Mesenchymal stem cell (in vitro differentiated cells and primary cell): ENCODE measurements at regions not wholly inside any gene's neighbourhood (a gene's known extent, or its start where the extent isn't known, plus 50 kb on each side); places are given as distances from the start of the nearest gene placed in this dataset.

Experiments used
- DNase-seq: peaks from one replicate; pipeline ENCODE4 v3.0.0-alpha.2; 2013
- H2AFZ ChIP-seq: one replicate; pipeline ENCODE4 v1.6.1; 2013; ENCODE audit warnings: low read depth, mild to moderate bottlenecking, control low read depth, inconsistent platforms, low read length, moderate library complexity
- H2AK5ac ChIP-seq: 2 replicates; pipeline ENCODE4 v1.6.1; 2013; ENCODE audit warnings: low read length, moderate library complexity, mild to moderate bottlenecking, inconsistent platforms; ENCODE audit not compliant: severe bottlenecking
- H2BK120ac ChIP-seq: one replicate; pipeline ENCODE4 v1.6.1; 2013; ENCODE audit warnings: low read depth, mild to moderate bottlenecking, inconsistent platforms, low read length, moderate library complexity
- H2BK12ac ChIP-seq, 2 experiments: one replicate each; pipeline ENCODE4 v1.6.1; 2013; ENCODE audit warnings: inconsistent platforms in 2 of 2, low read length in 2 of 2, mild to moderate bottlenecking in 2 of 2, moderate library complexity in 2 of 2, control low read depth in 1 of 2
- H2BK15ac ChIP-seq: one replicate; pipeline ENCODE4 v1.6.1; 2013; ENCODE audit warnings: mild to moderate bottlenecking, low read depth, inconsistent platforms; ENCODE audit not compliant: poor library complexity, severe bottlenecking
- H2BK5ac ChIP-seq: 2 replicates; pipeline ENCODE4 v1.6.1; 2013; ENCODE audit warnings: low read depth, mild to moderate bottlenecking, low read length, control low read depth, inconsistent platforms; ENCODE audit not compliant: poor library complexity, severe bottlenecking
- H3K14ac ChIP-seq, 2 experiments: one replicate each; pipeline ENCODE4 v1.6.1; 2013; ENCODE audit warnings: inconsistent platforms in 2 of 2, low read length in 2 of 2, control low read depth in 1 of 2, mild to moderate bottlenecking in 1 of 2, moderate library complexity in 1 of 2
- H3K18ac ChIP-seq, 2 experiments: one replicate each; pipeline ENCODE4 v1.6.1; 2013; ENCODE audit warnings: inconsistent platforms in 2 of 2, low read length in 2 of 2, control low read depth in 1 of 2, low read depth in 1 of 2, mild to moderate bottlenecking in 1 of 2
- H3K23ac ChIP-seq, 2 experiments: one replicate each; pipeline ENCODE4 v1.6.1; 2013; ENCODE audit warnings: inconsistent platforms in 2 of 2, low read length in 2 of 2, mild to moderate bottlenecking in 2 of 2, moderate library complexity in 2 of 2, control low read depth in 1 of 2
- H3K27ac ChIP-seq: 2 replicates; pipeline ENCODE4 v1.5.1; 2013; ENCODE audit warnings: mild to moderate bottlenecking, moderate library complexity, low read length, control low read depth, inconsistent platforms; ENCODE audit not compliant: poor library complexity, severe bottlenecking
- H3K27me3 ChIP-seq, 2 experiments: 2 replicates each; pipeline versions ENCODE4 v1.6.1 to v1.7.0; 2013; ENCODE audit warnings: low read length in 2 of 2, mild to moderate bottlenecking in 2 of 2, moderate library complexity in 2 of 2, control low read depth in 1 of 2, inconsistent platforms in 1 of 2; ENCODE audit not compliant: control insufficient read depth in 1 of 2, insufficient read depth in 1 of 2
- H3K36me3 ChIP-seq, 2 experiments: 2 replicates each; pipeline versions ENCODE4 v1.6.1 to v1.7.0; 2013; ENCODE audit warnings: low read length in 2 of 2, control low read depth in 1 of 2, inconsistent platforms in 1 of 2, low read depth in 1 of 2, mild to moderate bottlenecking in 1 of 2; ENCODE audit not compliant: insufficient read depth in 2 of 2, control insufficient read depth in 1 of 2
- H3K4ac ChIP-seq, 2 experiments: one replicate each; pipeline ENCODE4 v1.6.1; 2013; ENCODE audit warnings: inconsistent platforms in 2 of 2, low read length in 2 of 2, mild to moderate bottlenecking in 2 of 2, moderate library complexity in 2 of 2, control low read depth in 1 of 2, low read depth in 1 of 2
- H3K4me1 ChIP-seq: 2 replicates; pipeline ENCODE4 v1.6.1; 2013; ENCODE audit warnings: low read depth, low read length, control low read depth; ENCODE audit not compliant: control insufficient read depth, insufficient read depth
- H3K4me2 ChIP-seq: 2 replicates; pipeline ENCODE4 v1.6.1; 2013; ENCODE audit warnings: low read length, mild to moderate bottlenecking, inconsistent platforms; ENCODE audit not compliant: poor library complexity, severe bottlenecking
- H3K4me3 ChIP-seq, 2 experiments: 2 replicates each; pipeline versions ENCODE4 v1.5.1 to v1.7.0; 2013; ENCODE audit warnings: low read length in 2 of 2, mild to moderate bottlenecking in 2 of 2, control low read depth in 1 of 2, low read depth in 1 of 2; ENCODE audit not compliant: insufficient read depth in 1 of 2
- H3K79me1 ChIP-seq: replicated peaks from 2 replicates; pipeline ENCODE4 v1.6.1; 2013; ENCODE audit warnings: mild to moderate bottlenecking, control low read depth, low read length, inconsistent platforms; ENCODE audit not compliant: poor library complexity, severe bottlenecking
- H3K9ac ChIP-seq: 2 replicates; pipeline ENCODE4 v1.7.0; 2013; ENCODE audit warnings: mild to moderate bottlenecking, low read length, moderate library complexity
- H3K9me3 ChIP-seq: 2 replicates; pipeline ENCODE4 v1.7.0; 2013; ENCODE audit warnings: mild to moderate bottlenecking, low read length; ENCODE audit not compliant: control insufficient read depth
- H4K8ac ChIP-seq: one replicate; pipeline ENCODE4 v1.6.1; 2013; ENCODE audit warnings: inconsistent platforms, mild to moderate bottlenecking, low read length, moderate library complexity
- H4K91ac ChIP-seq: one replicate; pipeline ENCODE4 v1.6.1; 2013; ENCODE audit warnings: mild to moderate bottlenecking, low read length, inconsistent platforms
- WGBS: methylation state at CpG from one replicate; pipeline ENCODE4 v1.1.7; 2013; ENCODE audit warnings: mixed read lengths; 5-methylcytosine and 5-hydroxymethylcytosine counted together

GRCh38 chr5:69035665-69036064 is 58.1 kb upstream of the SLC30A5 start:
- WGBS = 83% methylated on average over 3 of the region's 4 CpGs
- H3K4ac ChIP-seq = no peak overlapping the region
- H3K4me2 ChIP-seq = no peak overlapping the region
- no peak overlapping the region for H2BK120ac ChIP-seq
- no peak overlapping the region for H3K18ac ChIP-seq
- no peak overlapping the region for H3K9ac ChIP-seq
- peaks cover 0 to 3% of the 10 kb centered on the region in 2 experiments for H3K27me3 ChIP-seq
- no peaks in the 10 kb centered on the region for H3K4me1 ChIP-seq
- H2BK12ac ChIP-seq = no peak overlapping the region
- H3K27ac ChIP-seq = no peak overlapping the region
- no peak overlapping the region for H3K23ac ChIP-seq
- no peak overlapping the region for H2BK5ac ChIP-seq
- H2AFZ ChIP-seq = no peak overlapping the region
- no peak overlapping the region for H3K4me3 ChIP-seq
- H2BK15ac ChIP-seq = no peak overlapping the region
- no peaks in the 10 kb centered on the region for H3K79me1 ChIP-seq
- no peak overlapping the region for H4K91ac ChIP-seq
- peak; percentile 29 for DNase-seq
- no peak overlapping the region for H2AK5ac ChIP-seq
- H3K9me3 ChIP-seq = no peaks in the 10 kb centered on the region
- H3K36me3 ChIP-seq = no peaks in the 10 kb centered on the region
- no peak overlapping the region for H4K8ac ChIP-seq
- H3K14ac ChIP-seq = no peak overlapping the region

GRCh38 chr5:69038539-69038938 is 55.3 kb upstream of the SLC30A5 start:
- no peak overlapping the region for H4K8ac ChIP-seq
- no peak overlapping the region for H3K14ac ChIP-seq
- H3K27ac ChIP-seq = no peak overlapping the region
- H3K4me3 ChIP-seq = no peak overlapping the region
- H3K79me1 ChIP-seq = no peaks in the 10 kb centered on the region
- no peak overlapping the region for H4K91ac ChIP-seq
- 97% methylated on average over 5 of the region's 8 CpGs for WGBS
- H2BK120ac ChIP-seq = no peak overlapping the region
- no peak overlapping the region for H3K18ac ChIP-seq
- no peak overlapping the region for H2AFZ ChIP-seq
- H3K9me3 ChIP-seq = no peaks in the 10 kb centered on the region
- no peak overlapping the region for H2AK5ac ChIP-seq
- peaks cover 2% of the 10 kb centered on the region for H3K4me1 ChIP-seq
- no peak overlapping the region for H2BK15ac ChIP-seq
- H3K4ac ChIP-seq = no peak overlapping the region
- no peaks in the 10 kb centered on the region for H3K27me3 ChIP-seq
- no peak overlapping the region for H2BK12ac ChIP-seq
- no peak overlapping the region for H3K9ac ChIP-seq
- DNase-seq = no peak
- H3K4me2 ChIP-seq = no peak overlapping the region
- H2BK5ac ChIP-seq = no peak overlapping the region
- H3K23ac ChIP-seq = no peak overlapping the region
- H3K36me3 ChIP-seq = no peaks in the 10 kb centered on the region

GRCh38 chr5:69039829-69040228 is 54.0 kb upstream of the SLC30A5 start:
- H2BK120ac ChIP-seq = no peak overlapping the region
- H3K9me3 ChIP-seq = no peaks in the 10 kb centered on the region
- H2BK12ac ChIP-seq = no peak overlapping the region
- no peak overlapping the region for H2BK5ac ChIP-seq
- H2AFZ ChIP-seq = no peak overlapping the region
- H3K27me3 ChIP-seq = no peaks in the 10 kb centered on the region
- H3K9ac ChIP-seq = no peak overlapping the region
- no peak overlapping the region for H4K91ac ChIP-seq
- no peak overlapping the region for H3K4ac ChIP-seq
- H3K23ac ChIP-seq = no peak overlapping the region
- H4K8ac ChIP-seq = no peak overlapping the region
- no peak overlapping the region for H2BK15ac ChIP-seq
- no peak overlapping the region for H2AK5ac ChIP-seq
- H3K36me3 ChIP-seq = no peaks in the 10 kb centered on the region
- no peak overlapping the region for H3K4me3 ChIP-seq
- H3K14ac ChIP-seq = no peak overlapping the region
- DNase-seq = no peak
- H3K18ac ChIP-seq = no peak overlapping the region
- H3K79me1 ChIP-seq = no peaks in the 10 kb centered on the region
- no peak overlapping the region for H3K4me2 ChIP-seq
- H3K4me1 ChIP-seq = peaks cover 2% of the 10 kb centered on the region
- H3K27ac ChIP-seq = no peak overlapping the region

GRCh38 chr5:69042500-69042899 is 51.3 kb upstream of the SLC30A5 start:
- WGBS = 56% methylated on average over 2 of the region's 2 CpGs
- Histone ChIP-seq H2BK5ac (no peak overlapping the region), H4K91ac (no peak overlapping the region), H3K9ac (peak overlapping the region; percentile 88), H2BK12ac (no peak overlapping the region), H3K27me3 (no peaks in the 10 kb centered on the region), H2AK5ac (no peak overlapping the region), H3K14ac (no peak overlapping the region), H4K8ac (peak overlapping the region; percentile 87), H3K4me3 (no peak overlapping the region), H3K18ac (no peak overlapping the region), H3K23ac (no peak overlapping the region), H3K4me1 (peaks cover 2% of the 10 kb centered on the region), H3K4me2 (no peak overlapping the region), H2BK15ac (no peak overlapping the region), H2AFZ (no peak overlapping the region), H3K9me3 (no peaks in the 10 kb centered on the region), H3K27ac (no peak overlapping the region), H3K79me1 (no peaks in the 10 kb centered on the region), H2BK120ac (no peak overlapping the region), H3K36me3 (no peaks in the 10 kb centered on the region), H3K4ac (no peak overlapping the region)
- no peak for DNase-seq
